ACC112 (cell line): ENCODE measurements at regions not wholly inside any gene's neighbourhood (a gene's known extent, or its start where the extent isn't known, plus 50 kb on each side); places are given as distances from the start of the nearest gene placed in this dataset.

Experiments
- H2AFZ ChIP-seq: fragments of 200-600 bp; sonication (generic); one replicate; pipeline ENCODE4 v1.6.0; 2017; ENCODE audit warnings: antibody characterized with exemption, low read length; ENCODE audit not compliant: unreplicated experiment
- H3K27ac ChIP-seq: fragments of 200-600 bp; sonication (generic); 2 replicates; pipeline ENCODE4 v1.5.1; 2014; ENCODE audit warnings: low read depth, mild to moderate bottlenecking, antibody characterized with exemption, low read length, moderate library complexity
- H3K27me3 ChIP-seq: fragments of 200-600 bp; sonication (generic); 2 replicates; pipeline ENCODE4 v1.6.1; 2014; ENCODE audit warnings: mild to moderate bottlenecking, antibody characterized with exemption, low read length, moderate library complexity, mixed read lengths; ENCODE audit not compliant: insufficient read depth
- H3K36me3 ChIP-seq: fragments of 200-600 bp; sonication (generic); 2 replicates; pipeline ENCODE4 v1.6.1; 2016; ENCODE audit warnings: mild to moderate bottlenecking, antibody characterized with exemption, low read length, moderate library complexity, mixed read lengths; ENCODE audit not compliant: insufficient read depth
- H3K4me1 ChIP-seq: fragments of 200-600 bp; sonication (generic); one replicate; pipeline ENCODE4 v1.6.1; 2016; ENCODE audit warnings: low read length, mixed read lengths; ENCODE audit not compliant: insufficient read depth, unreplicated experiment, control insufficient read depth
- H3K4me3 ChIP-seq: fragments of 200-600 bp; sonication (generic); 2 replicates; pipeline ENCODE4 v1.5.1; 2014; ENCODE audit warnings: mild to moderate bottlenecking, low read depth, low read length
- H3K79me2 ChIP-seq: fragments of 200-600 bp; sonication (generic); one replicate; pipeline ENCODE4 v1.6.0; 2016; ENCODE audit warnings: low read length; ENCODE audit not compliant: control insufficient read depth, unreplicated experiment, insufficient read depth

GRCh38 chr5:125317536-125317995 lies 571.1 kb upstream of the ZNF608 start:
- H3K27ac ChIP-seq: no peak overlapping the region
- no peak overlapping the region for H3K4me3 ChIP-seq

GRCh38 chr5:125321654-125322053 lies 575.2 kb upstream of the ZNF608 start:
- Histone ChIP-seq H3K4me3 (no peak overlapping the region), H3K27me3 (no peaks in the 10 kb centered on the region), H2AFZ (no peak overlapping the region), H3K36me3 (no peaks in the 10 kb centered on the region), H3K27ac (no peak overlapping the region), H3K79me2 (no peaks in the 10 kb centered on the region), H3K4me1 (peaks cover 5% of the 10 kb centered on the region)

More at GRCh38 chr5:125317536-125317995, 571.1 kb upstream of the ZNF608 start:
- H3K36me3 ChIP-seq: no peaks in the 10 kb centered on the region
- no peaks in the 10 kb centered on the region for H3K79me2 ChIP-seq
- no peak overlapping the region for H2AFZ ChIP-seq
- no peaks in the 10 kb centered on the region for H3K4me1 ChIP-seq
- H3K27me3 ChIP-seq: no peaks in the 10 kb centered on the region

- H3K79me2 ChIP-seq: no peaks in the 10 kb centered on the region
- H3K27me3 ChIP-seq: no peaks in the 10 kb centered on the region
- H3K27ac ChIP-seq: no peak overlapping the region
- H3K4me3 ChIP-seq: no peak overlapping the region
- peaks cover 5% of the 10 kb centered on the region for H3K4me1 ChIP-seq
- H2AFZ ChIP-seq: no peak overlapping the region
- H3K36me3 ChIP-seq: no peaks in the 10 kb centered on the region
These were observed 577.2 kb upstream of the ZNF608 start for GRCh38 chr5:125323613-125324012.

GRCh38 chr5:125325488-125326149 lies 579.2 kb upstream of the ZNF608 start:
- no peak overlapping the region for H2AFZ ChIP-seq
- no peak overlapping the region for H3K4me3 ChIP-seq
- no peaks in the 10 kb centered on the region for H3K27me3 ChIP-seq
- H3K36me3 ChIP-seq: no peaks in the 10 kb centered on the region
- H3K79me2 ChIP-seq: no peaks in the 10 kb centered on the region
- no peak overlapping the region for H3K27ac ChIP-seq
- peaks cover 5% of the 10 kb centered on the region for H3K4me1 ChIP-seq

GRCh38 chr5:125326150-125326510 lies 579.7 kb upstream of the ZNF608 start:
- no peak overlapping the region for H3K4me3 ChIP-seq
- H2AFZ ChIP-seq: no peak overlapping the region
- no peaks in the 10 kb centered on the region for H3K79me2 ChIP-seq
- H3K27ac ChIP-seq: no peak overlapping the region
- H3K4me1 ChIP-seq: peaks cover 5% of the 10 kb centered on the region
- no peaks in the 10 kb centered on the region for H3K27me3 ChIP-seq
- no peaks in the 10 kb centered on the region for H3K36me3 ChIP-seq

GRCh38 chr5:125327676-125328075 lies 581.2 kb upstream of the ZNF608 start:
- H3K79me2 ChIP-seq: no peaks in the 10 kb centered on the region
- no peak overlapping the region for H3K27ac ChIP-seq
- no peak overlapping the region for H2AFZ ChIP-seq
- peaks cover 5% of the 10 kb centered on the region for H3K4me1 ChIP-seq
- H3K4me3 ChIP-seq: no peak overlapping the region
- H3K36me3 ChIP-seq: no peaks in the 10 kb centered on the region
- H3K27me3 ChIP-seq: no peaks in the 10 kb centered on the region

- no peak overlapping the region for H3K4me3 ChIP-seq
- H3K36me3 ChIP-seq: no peaks in the 10 kb centered on the region
- H3K79me2 ChIP-seq: no peaks in the 10 kb centered on the region
- H3K27me3 ChIP-seq: no peaks in the 10 kb centered on the region
- peaks cover 7% of the 10 kb centered on the region for H3K4me1 ChIP-seq
- H3K27ac ChIP-seq: no peak overlapping the region
- no peak overlapping the region for H2AFZ ChIP-seq
These were observed 585.7 kb upstream of the ZNF608 start for GRCh38 chr5:125331987-125332598.

- no peak overlapping the region for H2AFZ ChIP-seq
- H3K4me3 ChIP-seq: no peak overlapping the region
- peaks cover 9% of the 10 kb centered on the region for H3K4me1 ChIP-seq
- H3K36me3 ChIP-seq: no peaks in the 10 kb centered on the region
- H3K27me3 ChIP-seq: no peaks in the 10 kb centered on the region
- no peaks in the 10 kb centered on the region for H3K79me2 ChIP-seq
- H3K27ac ChIP-seq: no peak overlapping the region
These were observed 587.0 kb upstream of the ZNF608 start for GRCh38 chr5:125333416-125333815.

- Histone ChIP-seq H2AFZ (no peak overlapping the region), H3K36me3 (no peaks in the 10 kb centered on the region), H3K27ac (no peak overlapping the region), H3K27me3 (no peaks in the 10 kb centered on the region), H3K79me2 (no peaks in the 10 kb centered on the region), H3K4me3 (no peak overlapping the region), H3K4me1 (peaks cover 9% of the 10 kb centered on the region)
These were observed 590.0 kb upstream of the ZNF608 start for GRCh38 chr5:125336401-125336800.

GRCh38 chr5:125337294-125337693 lies 590.9 kb upstream of the ZNF608 start:
- Histone ChIP-seq H3K27ac (no peak overlapping the region), H3K79me2 (no peaks in the 10 kb centered on the region), H3K4me1 (peaks cover 9% of the 10 kb centered on the region), H2AFZ (no peak overlapping the region), H3K27me3 (no peaks in the 10 kb centered on the region), H3K36me3 (no peaks in the 10 kb centered on the region), H3K4me3 (no peak overlapping the region)
